ENCODE measurements at regions not wholly inside any gene's neighbourhood (a gene's known extent, or its start where the extent isn't known, plus 50 kb on each side); places are given as distances from the start of the nearest gene placed in this dataset.

- no peak overlapping the region for H4K91ac ChIP-seq (ENCODE audit: low read depth, low read length, poor library complexity)
- no peak overlapping the region for H2BK5ac ChIP-seq (ENCODE audit: low read length)
- no peak overlapping the region for H2BK12ac ChIP-seq (ENCODE audit: low read length)
- no peaks in the 10 kb centered on the region for H3K36me3 ChIP-seq (replicated peaks in 1 of 2; ENCODE audit: control insufficient read depth in 2 of 2, insufficient read depth in 2 of 2, low read length in 2 of 2)
- no peak overlapping the region for H2AK5ac ChIP-seq (ENCODE audit: low read depth, low read length)
- WGBS, 2 donors (ENCODE audit: extremely low coverage in 2 of 2, insufficient read length in 2 of 2, insufficient replicate concordance in 1 of 2) = no CpG with 5 or more reads among the region's 3 CpGs
- no peak overlapping the region for H2BK15ac ChIP-seq (ENCODE audit: low read length)
- DNase-seq (ENCODE audit: low spot score) = no peak
- no peak overlapping the region for H3K27ac ChIP-seq (replicated peaks; ENCODE audit: low read length)
- H3K9ac ChIP-seq (ENCODE audit: low read depth, low read length, poor library complexity) = no peak overlapping the region
- H2BK120ac ChIP-seq (ENCODE audit: low read depth, low read length) = no peak overlapping the region
- H3K4ac ChIP-seq (ENCODE audit: low read length) = no peak overlapping the region
- H3K9me3 ChIP-seq (replicated peaks in 1 of 2; ENCODE audit: control insufficient read depth in 2 of 2, insufficient read depth in 1 of 2, low read depth in 1 of 2, low read length in 2 of 2) = peaks cover 0 to 15% of the 10 kb centered on the region in 2 donors
- H3K23ac ChIP-seq (ENCODE audit: low read depth, low read length, poor library complexity) = no peak overlapping the region
- H3K4me3 ChIP-seq (ENCODE audit: low read length in 2 of 2) = no peak overlapping the region
- H3K4me1 ChIP-seq (ENCODE audit: control insufficient read depth in 2 of 2, insufficient read depth in 1 of 2, low read depth in 1 of 2, low read length in 2 of 2) = peaks cover 6 to 8% of the 10 kb centered on the region in 2 donors
- H3K14ac ChIP-seq (ENCODE audit: low read length) = no peak overlapping the region
- H2AFZ ChIP-seq (ENCODE audit: low read length) = no peak overlapping the region
- no peaks in the 10 kb centered on the region for H3K79me1 ChIP-seq (ENCODE audit: low read depth, low read length)
- no peak overlapping the region for H3K18ac ChIP-seq (ENCODE audit: low read length)
- H3K4me2 ChIP-seq (ENCODE audit: insufficient read depth, low read length, poor library complexity, severe bottlenecking) = no peak overlapping the region
- no peaks in the 10 kb centered on the region for H3K27me3 ChIP-seq (ENCODE audit: control insufficient read depth in 3 of 3, insufficient read depth in 3 of 3, low read depth in 1 of 3, low read length in 3 of 3)
- no peak overlapping the region for H4K8ac ChIP-seq (ENCODE audit: low read depth, low read length)
Observed at GRCh38 chr6:168741305-168741704, 300.3 kb downstream of the SMOC2 start.

GRCh38 chr6:168739381-168739780 lies 298.4 kb downstream of the SMOC2 start:
- no peak overlapping the region for H3K27ac ChIP-seq (replicated peaks; ENCODE audit: low read length)
- peaks cover 0 to 15% of the 10 kb centered on the region in 2 donors for H3K9me3 ChIP-seq (replicated peaks in 1 of 2; ENCODE audit: control insufficient read depth in 2 of 2, insufficient read depth in 1 of 2, low read depth in 1 of 2, low read length in 2 of 2)
- no peak overlapping the region for H4K91ac ChIP-seq (ENCODE audit: low read depth, low read length, poor library complexity)
- H2AK5ac ChIP-seq (ENCODE audit: low read depth, low read length) = no peak overlapping the region
- no peak overlapping the region for H2AFZ ChIP-seq (ENCODE audit: low read length)
- WGBS, 2 donors (ENCODE audit: extremely low coverage in 2 of 2, insufficient read length in 2 of 2, insufficient replicate concordance in 1 of 2) = no CpG with 5 or more reads among the region's 2 CpGs
- no peak for DNase-seq (ENCODE audit: low spot score)
- H3K79me1 ChIP-seq (ENCODE audit: low read depth, low read length) = no peaks in the 10 kb centered on the region
- no peak overlapping the region for H3K18ac ChIP-seq (ENCODE audit: low read length)
- no peak overlapping the region for H2BK12ac ChIP-seq (ENCODE audit: low read length)
- H3K4ac ChIP-seq (ENCODE audit: low read length) = no peak overlapping the region
- no peak overlapping the region for H4K8ac ChIP-seq (ENCODE audit: low read depth, low read length)
- no peaks in the 10 kb centered on the region for H3K36me3 ChIP-seq (replicated peaks in 1 of 2; ENCODE audit: control insufficient read depth in 2 of 2, insufficient read depth in 2 of 2, low read length in 2 of 2)
- no peak overlapping the region for H3K4me2 ChIP-seq (ENCODE audit: insufficient read depth, low read length, poor library complexity, severe bottlenecking)
- no peaks in the 10 kb centered on the region for H3K27me3 ChIP-seq (ENCODE audit: control insufficient read depth in 3 of 3, insufficient read depth in 3 of 3, low read depth in 1 of 3, low read length in 3 of 3)
- no peak overlapping the region for H3K23ac ChIP-seq (ENCODE audit: low read depth, low read length, poor library complexity)
- H2BK5ac ChIP-seq (ENCODE audit: low read length) = no peak overlapping the region
- H3K9ac ChIP-seq (ENCODE audit: low read depth, low read length, poor library complexity) = no peak overlapping the region
- H3K4me1 ChIP-seq (ENCODE audit: control insufficient read depth in 2 of 2, insufficient read depth in 1 of 2, low read depth in 1 of 2, low read length in 2 of 2) = peaks cover 6 to 8% of the 10 kb centered on the region in 2 donors
- no peak overlapping the region for H2BK120ac ChIP-seq (ENCODE audit: low read depth, low read length)
- H3K4me3 ChIP-seq (ENCODE audit: low read length in 2 of 2) = no peak overlapping the region
- H3K14ac ChIP-seq (ENCODE audit: low read length) = no peak overlapping the region
- no peak overlapping the region for H2BK15ac ChIP-seq (ENCODE audit: low read length)

- Histone ChIP-seq H3K4ac (ENCODE audit: low read length) (no peak overlapping the region), H2BK15ac (ENCODE audit: low read length) (no peak overlapping the region), H3K36me3 (replicated peaks in 1 of 2; ENCODE audit: control insufficient read depth in 2 of 2, insufficient read depth in 2 of 2, low read length in 2 of 2) (no peaks in the 10 kb centered on the region), H2AFZ (ENCODE audit: low read length) (no peak overlapping the region), H2BK120ac (ENCODE audit: low read depth, low read length) (no peak overlapping the region), H2BK5ac (ENCODE audit: low read length) (no peak overlapping the region), H2AK5ac (ENCODE audit: low read depth, low read length) (no peak overlapping the region), H3K4me2 (ENCODE audit: insufficient read depth, low read length, poor library complexity, severe bottlenecking) (no peak overlapping the region), H4K91ac (ENCODE audit: low read depth, low read length, poor library complexity) (no peak overlapping the region), H3K79me1 (ENCODE audit: low read depth, low read length) (no peaks in the 10 kb centered on the region), H3K27me3 (ENCODE audit: control insufficient read depth in 3 of 3, insufficient read depth in 3 of 3, low read depth in 1 of 3, low read length in 3 of 3) (no peaks in the 10 kb centered on the region), H3K27ac (replicated peaks; ENCODE audit: low read length) (no peak overlapping the region), H3K18ac (ENCODE audit: low read length) (no peak overlapping the region), H3K14ac (ENCODE audit: low read length) (no peak overlapping the region), H3K4me3 (ENCODE audit: low read length in 2 of 2) (no peak overlapping the region), H2BK12ac (ENCODE audit: low read length) (no peak overlapping the region), H4K8ac (ENCODE audit: low read depth, low read length) (no peak overlapping the region), H3K9me3 (replicated peaks in 1 of 2; ENCODE audit: control insufficient read depth in 2 of 2, insufficient read depth in 1 of 2, low read depth in 1 of 2, low read length in 2 of 2) (peaks cover 0 to 15% of the 10 kb centered on the region in 2 donors), H3K23ac (ENCODE audit: low read depth, low read length, poor library complexity) (no peak overlapping the region), H3K4me1 (ENCODE audit: control insufficient read depth in 2 of 2, insufficient read depth in 1 of 2, low read depth in 1 of 2, low read length in 2 of 2) (peaks cover 6 to 7% of the 10 kb centered on the region in 2 donors), H3K9ac (ENCODE audit: low read depth, low read length, poor library complexity) (no peak overlapping the region)
- no CpG with 5 or more reads among the region's 5 CpGs for WGBS, 2 donors (ENCODE audit: extremely low coverage in 2 of 2, insufficient read length in 2 of 2, insufficient replicate concordance in 1 of 2)
- no peak for DNase-seq (ENCODE audit: low spot score)
Observed at GRCh38 chr6:168737481-168737880, 296.5 kb downstream of the SMOC2 start.

GRCh38 chr6:168737014-168737413 lies 296.0 kb downstream of the SMOC2 start:
- Histone ChIP-seq H3K79me1 (ENCODE audit: low read depth, low read length) (no peaks in the 10 kb centered on the region), H3K27ac (replicated peaks; ENCODE audit: low read length) (no peak overlapping the region), H2AK5ac (ENCODE audit: low read depth, low read length) (no peak overlapping the region), H4K91ac (ENCODE audit: low read depth, low read length, poor library complexity) (no peak overlapping the region), H3K4me2 (ENCODE audit: insufficient read depth, low read length, poor library complexity, severe bottlenecking) (no peak overlapping the region), H2BK5ac (ENCODE audit: low read length) (no peak overlapping the region), H3K9me3 (replicated peaks in 1 of 2; ENCODE audit: control insufficient read depth in 2 of 2, insufficient read depth in 1 of 2, low read depth in 1 of 2, low read length in 2 of 2) (peaks cover 0 to 13% of the 10 kb centered on the region in 2 donors), H3K4ac (ENCODE audit: low read length) (no peak overlapping the region), H3K18ac (ENCODE audit: low read length) (no peak overlapping the region), H4K8ac (ENCODE audit: low read depth, low read length) (no peak overlapping the region), H2BK12ac (ENCODE audit: low read length) (no peak overlapping the region), H2BK120ac (ENCODE audit: low read depth, low read length) (no peak overlapping the region), H2BK15ac (ENCODE audit: low read length) (no peak overlapping the region), H3K23ac (ENCODE audit: low read depth, low read length, poor library complexity) (no peak overlapping the region), H3K14ac (ENCODE audit: low read length) (no peak overlapping the region), H3K27me3 (ENCODE audit: control insufficient read depth in 3 of 3, insufficient read depth in 3 of 3, low read depth in 1 of 3, low read length in 3 of 3) (no peaks in the 10 kb centered on the region), H3K9ac (ENCODE audit: low read depth, low read length, poor library complexity) (no peak overlapping the region), H2AFZ (ENCODE audit: low read length) (no peak overlapping the region), H3K4me3 (ENCODE audit: low read length in 2 of 2) (no peak overlapping the region), H3K4me1 (ENCODE audit: control insufficient read depth in 2 of 2, insufficient read depth in 1 of 2, low read depth in 1 of 2, low read length in 2 of 2) (peaks cover 2 to 3% of the 10 kb centered on the region in 2 donors), H3K36me3 (replicated peaks in 1 of 2; ENCODE audit: control insufficient read depth in 2 of 2, insufficient read depth in 2 of 2, low read length in 2 of 2) (no peaks in the 10 kb centered on the region)
- no peak for DNase-seq (ENCODE audit: low spot score)
- no CpG with 5 or more reads among the region's 3 CpGs for WGBS, 2 donors (ENCODE audit: extremely low coverage in 2 of 2, insufficient read length in 2 of 2, insufficient replicate concordance in 1 of 2)

Measured in neuronal stem cell (in vitro differentiated cells).